ENCODE measurements at regions not wholly inside any gene's neighbourhood (a gene's known extent, or its start where the extent isn't known, plus 50 kb on each side); places are given as distances from the start of the nearest gene placed in this dataset.

DNA sequence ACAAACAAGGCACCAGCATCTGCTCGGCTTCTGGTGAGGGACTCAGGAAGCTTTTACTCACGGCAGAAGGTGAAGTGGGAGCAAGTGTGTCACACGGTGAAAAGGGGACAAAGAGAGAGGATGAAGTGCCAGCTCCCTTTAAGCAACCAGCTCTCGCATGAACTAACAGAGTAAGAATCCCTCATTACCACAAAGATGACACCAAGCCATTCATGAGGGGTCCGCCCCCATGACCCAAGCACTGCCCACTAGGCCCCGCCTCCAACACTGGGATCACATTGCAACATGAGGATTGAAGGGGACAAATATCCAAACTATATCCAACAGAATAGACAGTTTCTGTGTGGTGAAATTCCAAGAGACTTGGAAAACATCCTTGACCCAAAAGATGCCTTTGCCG lies 198.2 kb upstream of the POU2AF2 start:
- TF ChIP-seq, protein P1, sequence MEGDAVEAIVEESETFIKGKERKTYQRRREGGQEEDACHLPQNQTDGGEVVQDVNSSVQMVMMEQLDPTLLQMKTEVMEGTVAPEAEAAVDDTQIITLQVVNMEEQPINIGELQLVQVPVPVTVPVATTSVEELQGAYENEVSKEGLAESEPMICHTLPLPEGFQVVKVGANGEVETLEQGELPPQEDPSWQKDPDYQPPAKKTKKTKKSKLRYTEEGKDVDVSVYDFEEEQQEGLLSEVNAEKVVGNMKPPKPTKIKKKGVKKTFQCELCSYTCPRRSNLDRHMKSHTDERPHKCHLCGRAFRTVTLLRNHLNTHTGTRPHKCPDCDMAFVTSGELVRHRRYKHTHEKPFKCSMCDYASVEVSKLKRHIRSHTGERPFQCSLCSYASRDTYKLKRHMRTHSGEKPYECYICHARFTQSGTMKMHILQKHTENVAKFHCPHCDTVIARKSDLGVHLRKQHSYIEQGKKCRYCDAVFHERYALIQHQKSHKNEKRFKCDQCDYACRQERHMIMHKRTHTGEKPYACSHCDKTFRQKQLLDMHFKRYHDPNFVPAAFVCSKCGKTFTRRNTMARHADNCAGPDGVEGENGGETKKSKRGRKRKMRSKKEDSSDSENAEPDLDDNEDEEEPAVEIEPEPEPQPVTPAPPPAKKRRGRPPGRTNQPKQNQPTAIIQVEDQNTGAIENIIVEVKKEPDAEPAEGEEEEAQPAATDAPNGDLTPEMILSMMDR (IDR thresholded peaks at IDR 0.05; ENCODE audit: low read depth, low read length) = no peak
- Histone ChIP-seq H3K4me3 (ENCODE audit: low read depth, low read length) (no peak overlapping the region), H3K9me3 (ENCODE audit: control insufficient read depth, insufficient read depth, low read length) (no peaks in the 10 kb centered on the region), H3K27me3 (ENCODE audit: control insufficient read depth, insufficient read depth, low read length) (no peaks in the 10 kb centered on the region), H3K27ac (ENCODE audit: low read depth, low read length) (no peak overlapping the region)
- CTCF ChIA-PET = no interaction called here
- DNase-seq (ENCODE audit: low read depth, low spot score) = no peak
- POLR2A ChIA-PET = no interaction called here

DNA sequence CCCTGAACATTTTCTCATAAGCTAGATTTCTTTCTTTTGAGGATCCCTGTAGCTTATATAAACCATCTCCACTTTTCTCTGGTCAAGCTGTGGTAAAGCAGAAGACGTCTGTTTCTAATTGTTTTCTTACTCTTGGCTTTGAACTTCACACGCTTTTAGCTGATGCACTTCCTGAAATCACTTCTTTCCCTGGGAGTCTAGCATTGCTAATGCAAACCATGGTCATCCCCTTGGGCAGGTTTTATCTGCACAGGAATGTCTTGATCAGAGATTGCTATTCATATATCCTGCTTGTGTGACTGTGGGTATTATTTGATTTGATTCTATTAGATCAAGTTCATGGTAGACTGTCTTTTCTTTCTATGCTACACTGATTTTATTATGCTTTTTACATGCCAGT lies 199.2 kb upstream of the POU2AF2 start:
- Histone ChIP-seq H3K9me3 (ENCODE audit: control insufficient read depth, insufficient read depth, low read length) (no peaks in the 10 kb centered on the region), H3K27me3 (ENCODE audit: control insufficient read depth, insufficient read depth, low read length) (no peaks in the 10 kb centered on the region), H3K4me3 (ENCODE audit: low read depth, low read length) (no peak overlapping the region), H3K27ac (ENCODE audit: low read depth, low read length) (no peak overlapping the region)
- TF ChIP-seq, protein P1 (IDR thresholded peaks at IDR 0.05; ENCODE audit: low read depth, low read length) = no peak
- ChIA-PET POLR2A (no interaction called here), CTCF (no interaction called here)
- DNase-seq (ENCODE audit: low read depth, low spot score) = no peak

DNA sequence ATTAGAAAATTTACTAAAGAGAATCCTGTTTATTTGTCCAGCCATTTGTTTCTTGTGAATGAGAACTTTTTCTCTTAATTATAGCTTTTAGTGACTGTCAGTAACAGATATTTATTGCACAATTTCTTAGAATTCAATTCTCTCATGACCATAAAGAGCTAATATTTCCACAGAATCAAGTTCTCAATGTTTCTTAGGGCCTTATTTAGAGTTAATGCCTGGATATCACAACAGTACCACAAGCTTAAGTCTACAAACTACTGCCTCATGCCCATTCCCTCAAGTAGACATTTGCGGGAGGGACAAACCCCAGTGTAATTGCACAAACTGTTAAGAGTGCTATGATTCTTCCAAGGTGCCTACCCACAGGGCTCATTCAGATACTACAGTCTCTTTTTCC lies 199.7 kb upstream of the POU2AF2 start:
- Histone ChIP-seq H3K9me3 (ENCODE audit: control insufficient read depth, insufficient read depth, low read length) (no peaks in the 10 kb centered on the region), H3K4me3 (ENCODE audit: low read depth, low read length) (no peak overlapping the region), H3K27me3 (ENCODE audit: control insufficient read depth, insufficient read depth, low read length) (no peaks in the 10 kb centered on the region), H3K27ac (ENCODE audit: low read depth, low read length) (no peak overlapping the region)
- ChIA-PET CTCF (interaction anchor here (0.6 kb wide), 1 partner anchor 237 kb away, joined by 5 read pairs; no protein-coding TSS in a partner anchor), POLR2A (no interaction called here)
- TF ChIP-seq, protein P1 (IDR thresholded peaks at IDR 0.05; ENCODE audit: low read depth, low read length) = no peak
- DNase-seq (ENCODE audit: low read depth, low spot score) = no peak

DNA sequence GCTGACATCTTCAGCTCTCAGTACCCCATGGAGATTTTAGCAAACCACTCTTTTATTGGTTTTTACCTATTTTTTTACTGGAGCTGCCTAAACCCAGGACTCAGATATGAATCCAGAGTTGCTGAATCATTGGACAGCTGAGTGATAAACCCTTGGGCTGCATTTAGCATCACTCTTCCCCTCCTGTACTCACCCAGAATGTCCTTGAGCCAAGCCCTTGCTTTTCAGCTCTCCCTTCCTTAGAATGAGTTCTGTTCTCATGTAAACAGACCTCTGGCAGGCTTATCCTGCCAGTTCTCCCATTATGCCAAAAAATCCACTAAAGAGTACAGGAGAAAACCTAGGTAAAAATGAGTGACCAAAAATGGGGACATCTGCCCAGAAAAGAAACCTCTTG lies 200.1 kb upstream of the POU2AF2 start:
- DNase-seq (ENCODE audit: low read depth, low spot score) = no peak
- TF ChIP-seq, protein P1 (IDR thresholded peaks at IDR 0.05; ENCODE audit: low read depth, low read length) = no peak
- Histone ChIP-seq H3K9me3 (ENCODE audit: control insufficient read depth, insufficient read depth, low read length) (no peaks in the 10 kb centered on the region), H3K27ac (ENCODE audit: low read depth, low read length) (no peak overlapping the region), H3K27me3 (ENCODE audit: control insufficient read depth, insufficient read depth, low read length) (no peaks in the 10 kb centered on the region), H3K4me3 (ENCODE audit: low read depth, low read length) (no peak overlapping the region)
- ChIA-PET POLR2A (no interaction called here), CTCF (interaction anchor here (0.6 kb wide), 1 partner anchor 237 kb away, joined by 5 read pairs; no protein-coding TSS in a partner anchor)

DNA sequence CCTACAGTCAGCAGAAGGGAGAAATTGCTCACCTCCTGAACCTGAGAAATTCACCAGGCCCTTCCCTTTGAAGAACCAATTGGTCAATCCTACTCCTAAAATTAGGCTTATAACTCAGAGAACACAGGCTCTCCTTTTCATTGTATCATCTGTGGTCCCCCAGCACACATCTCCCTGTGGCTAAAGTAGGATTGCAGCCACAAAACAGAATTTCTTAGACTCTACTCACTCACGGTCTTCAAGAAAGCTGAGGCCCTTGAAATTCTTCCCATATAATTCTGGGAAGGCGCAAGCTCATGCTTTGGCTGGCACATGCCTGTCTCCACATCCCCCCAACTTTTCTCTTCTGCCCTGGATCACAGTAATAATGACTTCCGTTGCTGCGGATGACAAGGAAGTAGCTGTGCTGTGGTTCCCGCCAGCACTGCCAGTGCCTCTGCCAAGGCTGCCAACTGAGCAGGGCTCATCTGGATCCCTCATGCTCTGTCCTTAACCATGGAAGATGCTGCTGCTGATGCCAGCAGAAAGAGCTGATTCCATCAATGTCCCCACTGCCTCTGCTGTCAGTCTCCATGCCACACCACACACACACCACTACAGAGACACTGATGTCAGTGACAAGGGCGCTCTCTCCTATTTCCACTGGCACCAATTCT lies 200.6 kb upstream of the POU2AF2 start:
- Histone ChIP-seq H3K27me3 (ENCODE audit: control insufficient read depth, insufficient read depth, low read length) (no peaks in the 10 kb centered on the region), H3K27ac (ENCODE audit: low read depth, low read length) (no peak overlapping the region), H3K4me3 (ENCODE audit: low read depth, low read length) (no peak overlapping the region), H3K9me3 (ENCODE audit: control insufficient read depth, insufficient read depth, low read length) (no peaks in the 10 kb centered on the region)
- CTCF ChIA-PET = no interaction called here
- no peak for DNase-seq (ENCODE audit: low read depth, low spot score)
- POLR2A ChIA-PET = no interaction called here
- TF ChIP-seq, protein P1 (IDR thresholded peaks at IDR 0.05; ENCODE audit: low read depth, low read length) = no peak
